ENCODE measurements at regions not wholly inside any gene's neighbourhood (a gene's known extent, or its start where the extent isn't known, plus 50 kb on each side); places are given as distances from the start of the nearest gene placed in this dataset.
"Not testable (repeated sequence)": the region's sequence is repeated elsewhere in the genome, so short reads cannot be mapped to it uniquely, and the experiment has no call there.

DNA sequence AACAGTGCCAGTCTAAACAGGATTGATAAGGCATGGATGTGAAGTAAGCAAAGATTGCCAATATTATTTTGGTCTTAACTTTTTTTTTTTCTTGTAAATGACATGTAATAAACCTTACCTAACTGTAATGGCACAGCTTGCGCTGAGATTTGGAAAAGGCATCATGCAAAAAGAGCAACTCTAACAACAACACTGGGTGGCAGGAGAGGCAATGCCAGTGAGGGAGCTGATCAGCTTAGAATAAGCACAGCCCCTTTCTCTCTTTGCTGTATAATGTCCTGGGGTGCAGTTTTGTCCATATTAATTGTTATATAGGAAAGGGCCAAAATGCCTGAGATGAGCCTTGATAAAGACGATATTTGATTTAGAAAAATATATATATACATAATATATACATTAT is 1589.7 kb upstream of the FLRT2 start:
- H3K36me3 Mint-ChIP-seq (ENCODE audit: low read depth), result no peaks in the 10 kb centered on the region
- POLR2A ChIA-PET, result no interaction called here
- H3K27me3 Mint-ChIP-seq, result no peaks in the 10 kb centered on the region
- no peaks in the 10 kb centered on the region for H3K4me1 Mint-ChIP-seq
- no peak for DNase-seq
- intact Hi-C loops (cut with DNase I, micrococcal nuclease), result no loop called here
- H3K27ac Mint-ChIP-seq, result no peak overlapping the region
- CTCF ChIA-PET, result interaction anchor here (0.6 kb wide), 1 partner anchor 72 kb away, joined by 3 read pairs; no protein-coding TSS in a partner anchor
- ATAC-seq, result no peak
- peaks cover 33% of the 10 kb centered on the region for H3K9me3 Mint-ChIP-seq (ENCODE audit: low read depth)
- no peak overlapping the region for H3K4me3 Mint-ChIP-seq

DNA sequence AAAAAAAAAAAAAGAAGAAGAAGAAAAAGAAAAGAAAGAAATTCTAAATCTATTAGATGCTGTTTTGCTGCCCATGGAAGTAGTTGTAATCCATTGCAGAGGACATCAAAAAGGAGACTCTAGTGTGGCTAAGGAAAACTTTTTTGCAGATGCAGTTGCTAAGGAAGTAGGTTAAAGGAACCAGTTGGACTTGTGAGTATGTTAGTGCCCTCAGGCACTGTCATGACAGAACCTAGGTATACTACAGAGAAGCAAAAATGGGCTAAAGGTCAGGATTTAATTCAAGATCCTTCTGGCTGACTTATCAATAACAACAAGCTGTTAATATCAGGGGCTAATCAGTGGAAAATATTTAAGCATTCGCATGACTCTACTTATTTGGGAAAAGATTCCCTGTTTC is 1571.6 kb upstream of the FLRT2 start:
- ChIA-PET CTCF (no interaction called here), POLR2A (no interaction called here)
- Mint-ChIP-seq H3K4me3 (no peak overlapping the region), H3K36me3 (ENCODE audit: low read depth) (no peaks in the 10 kb centered on the region), H3K4me1 (no peaks in the 10 kb centered on the region), H3K27me3 (no peaks in the 10 kb centered on the region), H3K9me3 (ENCODE audit: low read depth) (peaks cover 13% of the 10 kb centered on the region), H3K27ac (no peak overlapping the region)
- no peak for DNase-seq
- no peak for ATAC-seq
- intact Hi-C loops (cut with DNase I, micrococcal nuclease), result no loop called here

DNA sequence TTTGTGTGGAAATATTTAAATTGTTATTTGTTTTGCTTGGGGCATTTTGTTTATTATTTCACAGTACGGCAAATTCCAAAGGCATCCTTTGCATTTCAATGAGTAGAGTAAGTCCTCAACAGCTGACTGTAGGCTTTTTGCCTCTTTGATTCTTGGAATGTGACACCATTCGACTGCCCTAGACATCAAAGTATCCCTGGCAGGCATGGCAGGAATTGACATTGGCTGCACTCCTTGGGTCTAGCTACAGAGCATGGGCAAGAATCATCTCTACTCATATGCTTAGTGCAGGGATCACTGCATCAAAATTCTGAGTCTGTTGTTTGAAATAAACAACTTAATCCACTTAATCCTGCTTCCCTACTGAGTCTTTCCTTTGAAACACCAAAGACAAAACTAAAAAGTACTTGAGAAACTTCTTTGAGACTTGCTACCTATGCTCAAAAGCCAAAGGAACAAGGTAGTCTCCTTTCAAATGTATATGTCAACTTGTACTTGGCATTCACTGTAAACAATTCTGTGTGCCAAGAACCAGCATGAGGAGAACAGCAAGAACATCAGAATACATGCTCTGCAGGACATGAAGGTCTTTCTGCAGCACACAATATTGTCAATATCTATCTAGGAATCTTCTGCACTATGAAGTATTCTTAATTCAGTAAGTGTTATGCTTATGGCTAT is 1569.0 kb upstream of the FLRT2 start:
- CTCF ChIA-PET, result no interaction called here
- DNase-seq (no peak), ATAC-seq (no peak)
- no peak overlapping the region for H3K27ac Mint-ChIP-seq
- H3K9me3 Mint-ChIP-seq (ENCODE audit: low read depth), result peaks cover 12% of the 10 kb centered on the region
- intact Hi-C loops (cut with DNase I, micrococcal nuclease), result no loop called here
- no peaks in the 10 kb centered on the region for H3K27me3 Mint-ChIP-seq
- POLR2A ChIA-PET, result no interaction called here
- no peak overlapping the region for H3K4me3 Mint-ChIP-seq
- H3K36me3 Mint-ChIP-seq (ENCODE audit: low read depth), result no peaks in the 10 kb centered on the region
- no peaks in the 10 kb centered on the region for H3K4me1 Mint-ChIP-seq

DNA sequence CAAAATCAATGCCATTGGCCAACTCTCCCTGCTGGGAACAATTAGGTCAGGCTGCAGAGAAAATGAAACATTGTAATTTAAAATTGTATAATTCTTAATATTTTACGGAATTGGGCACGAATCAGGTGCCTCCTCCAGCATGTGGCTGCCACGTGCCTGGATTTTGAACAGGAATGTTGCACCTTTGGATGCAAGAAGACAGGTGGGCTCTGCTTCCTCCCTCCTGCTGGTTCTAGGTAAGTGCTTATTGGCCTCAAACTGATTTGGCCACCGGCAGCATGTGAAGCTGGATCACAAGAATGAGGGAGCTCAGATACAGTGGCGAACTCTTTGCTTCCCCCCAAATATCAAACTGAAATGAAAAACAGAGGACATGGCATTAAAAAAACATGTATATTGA is 1559.9 kb upstream of the FLRT2 start:
- intact Hi-C loops (cut with DNase I, micrococcal nuclease), result no loop called here
- CTCF ChIA-PET, result interaction anchor here (0.6 kb wide), 1 partner anchor 283 kb away, joined by 3 read pairs; no protein-coding TSS in a partner anchor
- H3K27me3 Mint-ChIP-seq, result no peaks in the 10 kb centered on the region

DNA sequence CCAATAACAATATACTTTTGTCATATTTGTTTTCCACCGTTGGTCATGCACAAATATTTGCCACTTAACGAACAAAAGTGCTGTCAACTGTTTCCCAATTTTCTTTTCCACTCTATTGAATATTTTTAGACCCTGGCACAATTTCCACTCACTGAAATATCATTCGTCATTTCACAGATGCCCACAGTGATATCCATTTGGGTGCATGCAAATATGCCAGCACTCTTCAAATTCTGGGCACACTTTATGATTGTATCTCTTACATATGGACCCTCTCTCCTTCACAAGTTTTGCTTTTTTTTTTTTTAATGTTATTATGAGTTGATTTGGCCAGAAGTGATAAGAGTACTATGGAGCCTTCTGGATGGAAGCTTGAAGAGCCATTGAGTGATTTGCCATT is 1557.3 kb upstream of the FLRT2 start:
- Mint-ChIP-seq H3K36me3 (ENCODE audit: low read depth) (no peaks in the 10 kb centered on the region), H3K27ac (no peak overlapping the region), H3K4me3 (no peak overlapping the region), H3K27me3 (no peaks in the 10 kb centered on the region), H3K9me3 (ENCODE audit: low read depth) (peaks cover 15% of the 10 kb centered on the region), H3K4me1 (no peaks in the 10 kb centered on the region)
- ATAC-seq (no peak), DNase-seq (no peak)
- ChIA-PET CTCF (no interaction called here), POLR2A (no interaction called here)
- intact Hi-C loops (cut with DNase I, micrococcal nuclease), result no loop called here

More for the DNA sequence above, 1559.9 kb upstream of the FLRT2 start:
- peaks cover 25% of the 10 kb centered on the region for H3K9me3 Mint-ChIP-seq (ENCODE audit: low read depth)
- no peak overlapping the region for H3K27ac Mint-ChIP-seq
- POLR2A ChIA-PET, result no interaction called here
- ATAC-seq (no peak), DNase-seq (no peak)
- no peaks in the 10 kb centered on the region for H3K36me3 Mint-ChIP-seq (ENCODE audit: low read depth)
- H3K4me3 Mint-ChIP-seq, result no peak overlapping the region
- H3K4me1 Mint-ChIP-seq, result no peaks in the 10 kb centered on the region

DNA sequence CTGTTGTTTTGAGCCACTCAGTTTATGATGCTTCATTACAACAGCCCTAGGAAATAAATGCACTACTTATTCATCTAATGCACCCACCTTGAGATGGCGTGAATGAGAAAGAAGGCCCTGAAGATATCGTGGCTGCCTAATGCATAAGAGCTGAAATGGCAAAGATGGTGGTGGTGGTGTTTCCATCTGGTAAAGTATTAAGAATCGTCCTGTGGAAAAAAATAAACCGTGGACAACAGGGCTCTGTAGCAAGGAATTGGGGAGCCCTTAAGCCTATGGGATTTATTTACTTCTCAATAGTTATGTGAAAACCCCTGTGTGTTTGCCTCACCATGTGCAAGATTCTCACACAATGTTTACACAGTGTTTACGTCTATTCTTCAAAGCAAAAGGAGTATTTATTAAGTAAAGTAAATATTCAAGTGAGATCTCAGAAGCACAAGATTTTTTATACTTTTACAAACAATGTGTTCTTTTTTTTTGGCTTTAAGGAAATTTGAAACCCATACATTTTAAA is 1555.2 kb upstream of the FLRT2 start:
- H3K27me3 Mint-ChIP-seq, result no peaks in the 10 kb centered on the region
- H3K9me3 Mint-ChIP-seq (ENCODE audit: low read depth), result peaks cover 9% of the 10 kb centered on the region
- H3K27ac Mint-ChIP-seq, result no peak overlapping the region
- no peaks in the 10 kb centered on the region for H3K4me1 Mint-ChIP-seq
- no peaks in the 10 kb centered on the region for H3K36me3 Mint-ChIP-seq (ENCODE audit: low read depth)
- ATAC-seq (no peak), DNase-seq (no peak)
- ChIA-PET POLR2A (no interaction called here), CTCF (no interaction called here)
- intact Hi-C loops (cut with DNase I, micrococcal nuclease), result no loop called here
- H3K4me3 Mint-ChIP-seq, result no peak overlapping the region

DNA sequence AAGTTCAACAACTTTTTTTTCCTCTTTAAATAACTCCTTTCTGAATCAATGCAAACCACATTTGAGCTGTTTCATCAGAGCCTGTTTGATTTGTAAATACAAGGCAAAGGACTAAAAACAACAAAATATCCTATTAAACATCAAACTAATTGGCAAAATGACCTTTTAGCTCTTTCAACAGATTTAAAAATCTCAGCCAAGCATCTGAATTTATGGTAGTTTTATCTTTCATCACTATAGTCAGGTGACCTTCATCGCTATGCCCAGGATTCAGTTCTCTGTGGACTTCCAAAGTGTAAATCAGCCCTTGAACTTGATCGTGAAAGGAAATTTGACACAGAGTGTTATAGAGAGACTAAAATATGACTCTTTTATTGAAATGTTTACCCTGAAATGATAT is 1554.5 kb upstream of the FLRT2 start:
- DNase-seq (no peak), ATAC-seq (no peak)
- H3K27ac Mint-ChIP-seq, result no peak overlapping the region
- ChIA-PET POLR2A (no interaction called here), CTCF (no interaction called here)
- peaks cover 8% of the 10 kb centered on the region for H3K9me3 Mint-ChIP-seq (ENCODE audit: low read depth)
- H3K4me1 Mint-ChIP-seq, result no peaks in the 10 kb centered on the region
- intact Hi-C loops (cut with DNase I, micrococcal nuclease), result no loop called here
- no peak overlapping the region for H3K4me3 Mint-ChIP-seq
- no peaks in the 10 kb centered on the region for H3K36me3 Mint-ChIP-seq (ENCODE audit: low read depth)
- no peaks in the 10 kb centered on the region for H3K27me3 Mint-ChIP-seq

DNA sequence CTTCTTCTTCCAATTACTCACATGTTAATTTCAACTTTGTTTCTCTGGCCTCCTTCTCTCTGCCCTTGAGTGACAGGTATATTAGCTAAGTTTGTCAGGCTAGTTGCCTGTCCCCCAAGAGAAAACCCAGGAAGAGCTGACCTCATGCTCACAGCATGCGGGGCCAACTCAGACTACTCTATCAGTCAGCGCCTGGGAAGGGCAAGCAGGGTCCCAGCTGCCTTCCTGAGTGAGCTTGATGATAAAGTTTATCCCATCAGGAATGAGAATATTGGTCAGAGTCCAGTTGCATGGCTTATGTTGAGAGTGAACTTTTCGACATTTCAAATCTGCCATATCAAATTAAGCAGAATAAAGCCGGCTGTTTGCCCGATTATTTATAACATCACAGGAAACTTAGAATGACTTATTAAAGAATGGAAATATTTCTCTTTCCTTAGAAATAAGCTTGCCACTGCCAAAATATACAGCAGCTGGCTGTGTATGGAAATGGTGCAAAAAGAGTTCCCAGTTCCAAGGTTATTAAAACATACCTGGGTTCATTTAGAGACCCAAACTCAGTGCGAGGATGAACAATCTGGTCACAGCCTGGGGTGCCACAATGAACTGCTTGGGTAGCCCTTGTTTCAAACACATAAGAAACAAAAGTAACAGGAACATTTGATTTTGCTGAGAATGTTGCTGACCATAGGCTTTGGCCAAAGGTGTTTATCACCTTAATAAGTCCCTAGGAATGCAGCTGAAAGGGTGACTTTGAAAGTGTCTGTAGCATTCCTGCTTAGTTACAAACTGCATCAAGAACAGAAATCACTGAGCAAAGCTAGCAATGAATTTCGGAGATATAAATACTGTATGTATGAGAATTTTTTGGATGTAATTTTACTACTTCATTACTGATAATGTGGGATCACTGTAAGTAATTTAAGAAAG is 1553.8 kb upstream of the FLRT2 start:
- H3K36me3 Mint-ChIP-seq (ENCODE audit: low read depth), result no peaks in the 10 kb centered on the region
- DNase-seq (no peak), ATAC-seq (no peak)
- H3K4me3 Mint-ChIP-seq, result no peak overlapping the region
- H3K27ac Mint-ChIP-seq, result no peak overlapping the region
- intact Hi-C loops (cut with DNase I, micrococcal nuclease), result no loop called here
- H3K9me3 Mint-ChIP-seq (ENCODE audit: low read depth), result peaks cover 5% of the 10 kb centered on the region
- POLR2A ChIA-PET, result no interaction called here
- CTCF ChIA-PET, result no interaction called here
- H3K4me1 Mint-ChIP-seq, result no peaks in the 10 kb centered on the region
- H3K27me3 Mint-ChIP-seq, result no peaks in the 10 kb centered on the region

DNA sequence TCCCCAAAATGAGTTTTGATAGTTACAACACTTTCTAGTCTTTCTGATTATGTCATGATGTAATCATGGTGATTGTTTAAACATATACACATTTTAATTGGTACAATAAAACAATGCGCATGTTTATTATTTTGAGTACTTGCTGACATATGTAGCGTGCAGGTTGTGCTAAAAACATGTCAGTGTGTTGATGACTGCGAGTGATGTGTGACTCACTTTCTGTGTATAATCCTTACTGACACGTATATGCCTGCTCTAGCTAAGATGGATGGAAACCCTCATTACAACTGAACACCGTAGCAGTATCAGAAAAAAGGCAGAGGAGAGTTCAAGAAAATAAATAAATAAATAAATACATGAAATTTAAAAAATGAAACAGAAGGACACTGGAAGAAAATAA is 1552.4 kb upstream of the FLRT2 start:
- no peaks in the 10 kb centered on the region for H3K36me3 Mint-ChIP-seq (ENCODE audit: low read depth)
- no peak for DNase-seq
- no peaks in the 10 kb centered on the region for H3K4me1 Mint-ChIP-seq
- intact Hi-C loops (cut with DNase I, micrococcal nuclease), result no loop called here
- no peak overlapping the region for H3K27ac Mint-ChIP-seq
- POLR2A ChIA-PET, result no interaction called here
- H3K9me3 Mint-ChIP-seq (ENCODE audit: low read depth), result peaks cover 8% of the 10 kb centered on the region
- H3K27me3 Mint-ChIP-seq, result no peaks in the 10 kb centered on the region
- ATAC-seq, result no peak
- CTCF ChIA-PET, result no interaction called here
- H3K4me3 Mint-ChIP-seq, result no peak overlapping the region

DNA sequence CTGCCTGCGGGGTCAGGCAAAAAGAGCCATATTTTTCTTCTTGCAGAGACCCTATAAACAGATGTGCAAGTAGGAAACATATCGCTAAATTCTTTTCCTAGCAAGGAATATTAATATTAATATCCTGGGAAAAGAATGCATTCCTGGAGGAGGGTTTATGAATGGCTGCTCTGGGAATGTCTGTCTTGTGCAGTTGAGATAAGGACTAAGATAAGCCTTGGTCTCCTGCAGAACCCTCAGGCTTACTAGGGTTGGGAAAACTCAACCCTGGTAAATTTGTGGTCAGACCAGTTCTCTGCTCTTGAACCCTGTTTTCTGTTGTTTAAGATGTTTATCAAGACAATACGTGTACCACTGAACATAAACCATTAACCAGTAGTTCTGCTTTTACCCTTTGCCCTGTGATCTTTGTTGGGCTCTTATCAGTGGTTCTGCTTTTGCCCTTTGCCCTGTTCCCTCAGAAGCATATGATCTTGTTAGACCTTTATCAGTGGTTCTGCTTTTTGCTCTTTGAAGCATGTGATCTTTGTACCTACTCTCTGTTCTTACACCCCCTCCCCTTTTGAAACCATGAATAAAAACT is 1548.2 kb upstream of the FLRT2 start:
- H3K36me3 Mint-ChIP-seq (ENCODE audit: low read depth); H3K4me1 Mint-ChIP-seq; DNase-seq; ATAC-seq; H3K4me3 Mint-ChIP-seq; CTCF ChIA-PET; H3K27ac Mint-ChIP-seq; H3K27me3 Mint-ChIP-seq; H3K9me3 Mint-ChIP-seq (ENCODE audit: low read depth); intact Hi-C loops (cut with DNase I, micrococcal nuclease); POLR2A ChIA-PET: not testable (repeated sequence)

DNA sequence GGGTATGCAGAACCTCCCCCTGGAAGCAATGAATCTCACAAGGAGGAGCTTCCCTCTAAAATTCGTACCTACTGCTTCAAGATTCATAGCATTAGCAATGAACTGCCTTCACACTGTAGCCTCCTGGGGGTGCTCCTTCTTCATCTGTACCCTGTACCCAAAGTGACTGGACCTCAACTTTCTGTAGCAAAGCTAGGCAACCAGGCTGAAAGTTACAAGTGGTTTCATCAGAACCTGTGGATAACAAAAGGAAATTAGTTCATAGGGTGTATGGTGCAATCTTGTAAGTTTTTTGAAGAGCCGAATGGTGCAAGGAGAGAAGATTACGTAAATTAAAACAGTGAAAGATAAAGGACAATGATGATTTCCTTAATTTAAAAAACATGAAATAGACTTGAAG is 1541.7 kb upstream of the FLRT2 start:
- Mint-ChIP-seq H3K27me3 (no peaks in the 10 kb centered on the region), H3K36me3 (ENCODE audit: low read depth) (no peaks in the 10 kb centered on the region), H3K27ac (no peak overlapping the region), H3K4me1 (no peaks in the 10 kb centered on the region), H3K4me3 (no peak overlapping the region), H3K9me3 (ENCODE audit: low read depth) (peaks cover 9% of the 10 kb centered on the region)
- ChIA-PET POLR2A (no interaction called here), CTCF (no interaction called here)
- intact Hi-C loops (cut with DNase I, micrococcal nuclease), result no loop called here
- DNase-seq, result no peak
- ATAC-seq, result no peak

DNA sequence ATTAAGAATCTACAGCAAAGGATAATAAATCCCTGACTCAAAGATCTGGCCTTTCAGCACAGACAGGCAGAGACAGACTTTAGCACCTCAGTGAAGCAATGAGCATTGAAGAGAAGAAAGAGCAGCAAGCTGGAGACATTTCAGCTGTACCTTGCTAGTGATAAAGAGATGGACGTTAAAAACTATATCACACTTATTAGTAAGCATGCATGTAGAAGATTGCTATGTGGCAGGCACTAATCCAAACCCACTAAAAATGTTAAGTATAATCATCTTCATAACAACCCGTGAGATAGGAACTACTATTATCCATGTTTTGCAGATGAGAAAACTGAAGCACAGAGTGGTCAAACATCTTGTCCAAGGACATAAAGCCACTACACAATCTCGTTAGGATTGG is 1538.3 kb upstream of the FLRT2 start:
- no peak for ATAC-seq
- ChIA-PET CTCF (no interaction called here), POLR2A (no interaction called here)
- Mint-ChIP-seq H3K4me3 (no peak overlapping the region), H3K9me3 (ENCODE audit: low read depth) (peaks cover 3% of the 10 kb centered on the region), H3K27me3 (no peaks in the 10 kb centered on the region), H3K4me1 (no peaks in the 10 kb centered on the region), H3K36me3 (ENCODE audit: low read depth) (no peaks in the 10 kb centered on the region), H3K27ac (no peak overlapping the region)
- no peak for DNase-seq
- intact Hi-C loops (cut with DNase I, micrococcal nuclease), result no loop called here
